GM12878 (cell line): ENCODE measurements at regions not wholly inside any gene's neighbourhood (a gene's known extent, or its start where the extent isn't known, plus 50 kb on each side); places are given as distances from the start of the nearest gene placed in this dataset.

Experiments used
- ATAC-seq: fragments of 200-7000 bp; cut with Tn5 transposase; 3 replicates; pipeline ENCODE4 v1.9.1; 2020; ENCODE audit warnings: mild to moderate bottlenecking, moderate library complexity
- BruUV-seq: library from RNA; stranded (reverse); fragments of 400-500 nt; replicated peaks from 2 replicates; lab custom pipeline; 2021; lab: Mats Ljungman, UMichigan
- CTCF ChIA-PET: fragments of 300-600 bp; sonication (Branson Sonifier 250); formaldehyde crosslinking; extraction: SDS; loops from one replicate; lab custom pipeline; 2021; ENCODE audit warnings: inconsistent platforms; lab: Yijun Ruan, JAX
- POLR2A ChIA-PET: fragments of 350-600 bp; formaldehyde crosslinking; extraction: SDS; loops from one replicate; lab custom pipeline; 2021; ENCODE audit warnings: inconsistent platforms; lab: Charles Lee
- RAD21 ChIA-PET: fragments of 300-600 bp; sonication (Branson Sonifier 250); formaldehyde crosslinking; loops from one replicate; lab custom pipeline; 2023; ENCODE audit warnings: antibody characterized with exemption; ENCODE audit not compliant: unreplicated experiment; lab: Charles Lee
- SMC1A ChIA-PET: fragments of 300-600 bp; sonication (Branson Sonifier 250); formaldehyde crosslinking; loops from one replicate; lab custom pipeline; 2023; ENCODE audit not compliant: unreplicated experiment, uncharacterized antibody; lab: Charles Lee
- DNase-seq: peaks from one replicate; pipeline ENCODE4 v3.0.0-alpha.2; 2011; ENCODE audit warnings: low read depth, low spot score
- FAIRE-seq: peaks from 3 replicates; lab custom pipeline; 2011; peaks lifted over from hg19 to GRCh38; lab: Jason Lieb, UNC
- H2AFZ ChIP-seq: 2 replicates; pipeline ENCODE4 v1.6.0; 2011; ENCODE audit warnings: low read depth, low read length, control low read depth; ENCODE audit not compliant: control insufficient read depth
- H3K27ac ChIP-seq: 2 replicates; pipeline ENCODE4 v1.5.1; 2011; ENCODE audit warnings: control low read depth; ENCODE audit not compliant: control insufficient read depth, insufficient read depth
- H3K27me3 ChIP-seq, 2 experiments: replicated peaks in 1 of 2; 2 replicates each; pipeline versions ENCODE4 v1.6.0 to v1.6.1; 2011; ENCODE audit warnings: low read length in 1 of 2; ENCODE audit not compliant: control insufficient read depth in 2 of 2, insufficient read depth in 2 of 2
- H3K36me3 ChIP-seq, 2 experiments: 2 replicates each; pipeline ENCODE4 v1.5.1; 2011; ENCODE audit warnings: low read length in 1 of 2; ENCODE audit not compliant: control insufficient read depth in 2 of 2, insufficient read depth in 2 of 2
- H3K4me1 ChIP-seq: 2 replicates; pipeline ENCODE4 v1.6.1; 2011; ENCODE audit warnings: mild to moderate bottlenecking, low read length, moderate library complexity, mixed read lengths; ENCODE audit not compliant: control insufficient read depth, insufficient read depth
- H3K4me2 ChIP-seq: 2 replicates; pipeline ENCODE4 v1.6.0; 2011; ENCODE audit warnings: control low read depth; ENCODE audit not compliant: control insufficient read depth, insufficient read depth
- H3K4me3 ChIP-seq: fragments of 200-600 bp; sonication (generic); 2 replicates; pipeline ENCODE4 v1.5.1; 2016
- H3K79me2 ChIP-seq: 2 replicates; pipeline ENCODE4 v1.6.0; 2011; ENCODE audit warnings: low read length; ENCODE audit not compliant: control insufficient read depth, insufficient read depth
- H3K9ac ChIP-seq: 2 replicates; pipeline ENCODE4 v1.8.0; 2011; ENCODE audit warnings: low read length, control low read depth, mixed read lengths; ENCODE audit not compliant: control insufficient read depth, insufficient read depth
- H3K9me3 ChIP-seq: replicated peaks from 3 replicates; pipeline ENCODE4 v1.5.1; 2011; ENCODE audit warnings: mild to moderate bottlenecking, low read length; ENCODE audit not compliant: control insufficient read depth, insufficient read depth
- H4K20me1 ChIP-seq: 2 replicates; pipeline ENCODE4 v1.6.0; 2011; ENCODE audit not compliant: control insufficient read depth, insufficient read depth
- CUX1 ChIP-seq: IDR thresholded peaks from 2 replicates; pipeline ENCODE4 v1.6.1; 2012; ENCODE audit warnings: improper control_type of control experiment, low read depth, low read length; ENCODE audit not compliant: insufficient replicate concordance
- EZH2 ChIP-seq: IDR thresholded peaks from 2 replicates; pipeline ENCODE4 v1.6.1; 2012; ENCODE audit warnings: low read depth, mild to moderate bottlenecking, control low read depth, inconsistent platforms, low read length, borderline replicate concordance; ENCODE audit not compliant: control insufficient read depth
- RAD51 ChIP-seq: fragments of 450-650 bp; IDR thresholded peaks from 2 replicates; pipeline ENCODE4 v1.6.1; 2016; ENCODE audit warnings: moderate library complexity, mild to moderate bottlenecking, inconsistent platforms
- ZBED1 ChIP-seq: IDR thresholded peaks from 2 replicates; pipeline ENCODE4 v1.6.1; 2016; ENCODE audit warnings: borderline replicate concordance
- WGBS: methylation state at CpG from one replicate; pipeline ENCODE4 v1.1.6; 2016; ENCODE audit warnings: low lambda C conversion rate; ENCODE audit not compliant: insufficient replicate concordance, insufficient coverage; ENCODE audit errors: missing lambda C conversion rate; 5-methylcytosine and 5-hydroxymethylcytosine counted together
- in situ Hi-C: fragments of 300-500 bp; cut with MboI; formaldehyde crosslinking; loops from 9 replicates; pipeline ENCODE4 v1.14.3; 2018; ENCODE audit warnings: mixed read lengths
- intact Hi-C: fragments of 100-400 bp; cut with micrococcal nuclease; formaldehyde crosslinking; loops from one replicate; pipeline ENCODE4 v1.14.2; 2022; ENCODE audit not compliant: unreplicated experiment

GRCh38 chr5:23451156-23451555 is 56.3 kb upstream of the PRDM9 start:
- no peak overlapping the region for H3K27ac ChIP-seq
- no peak overlapping the region for H3K4me3 ChIP-seq
- no peaks in the 10 kb centered on the region for H4K20me1 ChIP-seq
- H3K9me3 ChIP-seq = no peaks in the 10 kb centered on the region
- BruUV-seq = no TSS peak
- H3K27me3 ChIP-seq = no peaks in the 10 kb centered on the region
- no peak for FAIRE-seq
- intact Hi-C loops (no loop called here), in situ Hi-C loops (no loop called here)
- WGBS = 0% methylated on average over 1 of the region's 1 CpG
- H3K4me1 ChIP-seq = no peaks in the 10 kb centered on the region
- no peak for TF ChIP-seq RAD51
- no peak for TF ChIP-seq EZH2
- no peak for TF ChIP-seq CUX1
- TF ChIP-seq ZBED1 = no peak
- ATAC-seq = no peak
- H3K9ac ChIP-seq = no peak overlapping the region
- no peaks in the 10 kb centered on the region for H3K36me3 ChIP-seq
- ChIA-PET POLR2A (no interaction called here), SMC1A (no interaction called here), RAD21 (no interaction called here), CTCF (interaction anchor here (1.3 kb wide), 1 partner anchor 13 kb away, joined by 4 read pairs; no protein-coding TSS in a partner anchor)
- no peaks in the 10 kb centered on the region for H3K79me2 ChIP-seq
- H2AFZ ChIP-seq = no peak overlapping the region
- DNase-seq = no peak
- no peak overlapping the region for H3K4me2 ChIP-seq
